ENCODE measurements at regions not wholly inside any gene's neighbourhood (a gene's known extent, or its start where the extent isn't known, plus 50 kb on each side); places are given as distances from the start of the nearest gene placed in this dataset.

GRCh38 chr13:109646423-109646822, 140.0 kb downstream of the IRS2 start:
- Histone ChIP-seq H4K91ac (ENCODE audit: insufficient read length, low read depth, low read length) (no peak overlapping the region), H4K20me1 (ENCODE audit: control insufficient read depth, insufficient read depth, insufficient read length) (no peaks in the 10 kb centered on the region), H3K18ac (ENCODE audit: insufficient read length, low read depth, low read length) (no peak overlapping the region), H3K4me1 (ENCODE audit: insufficient read depth, low read length) (no peaks in the 10 kb centered on the region), H3T11ph (ENCODE audit: low read length) (no peak overlapping the region), H3K4ac (ENCODE audit: low read depth, low read length) (no peak overlapping the region), H3K14ac (ENCODE audit: insufficient read depth, low read length) (no peak overlapping the region), H3K9ac (ENCODE audit: extremely low read depth, insufficient read length, low read length) (no peak overlapping the region), H2AFZ (ENCODE audit: low read length) (no peak overlapping the region), H3K56ac (ENCODE audit: insufficient read length, low read depth, low read length) (no peak overlapping the region), H3K4me2 (ENCODE audit: insufficient read depth, insufficient read length, low read length) (no peak overlapping the region), H3K23ac (ENCODE audit: insufficient read length, low read depth, low read length) (no peak overlapping the region), H2BK120ac (ENCODE audit: low read depth, low read length, poor library complexity, severe bottlenecking) (no peak overlapping the region), H2BK15ac (ENCODE audit: low read depth, low read length) (no peak overlapping the region), H3K27me3 (ENCODE audit: insufficient read depth, low read length) (no peaks in the 10 kb centered on the region), H3K79me1 (ENCODE audit: insufficient read depth, low read depth, low read length, poor library complexity, severe bottlenecking) (no peaks in the 10 kb centered on the region), H4K8ac (replicated peaks; ENCODE audit: insufficient read length, low read depth, low read length) (no peak overlapping the region), H3K23me2 (ENCODE audit: insufficient read length, low read depth, low read length, poor library complexity, severe bottlenecking) (no peaks in the 10 kb centered on the region), H2AK5ac (ENCODE audit: insufficient read length, low read length) (no peak overlapping the region), H4K5ac (ENCODE audit: insufficient read length, low read depth, low read length) (no peak overlapping the region), H2BK20ac (ENCODE audit: low read depth, low read length, poor library complexity, severe bottlenecking) (no peak overlapping the region), H3K27ac (ENCODE audit: insufficient read length, low read depth, low read length) (no peak overlapping the region), H2BK5ac (ENCODE audit: insufficient read length, low read length) (no peak overlapping the region), H3K9me3 (ENCODE audit: control insufficient read depth, low read depth, low read length) (no peaks in the 10 kb centered on the region), H3K79me2 (ENCODE audit: insufficient read depth, low read length) (no peaks in the 10 kb centered on the region), H2BK12ac (ENCODE audit: insufficient read length, low read depth, low read length) (no peak overlapping the region)
- no peaks in the 10 kb centered on the region for H3K27me3 Mint-ChIP-seq (ENCODE audit: low read depth)
- no peak for DNase-seq
- no peaks in the 10 kb centered on the region for H3K4me1 Mint-ChIP-seq
- TF ChIP-seq CTCF (conservative IDR thresholded peaks at IDR 0.05), result no peak
- no peak overlapping the region for H3K27ac Mint-ChIP-seq
- H3K4me3 Mint-ChIP-seq, result no peak overlapping the region
- H3K9me3 Mint-ChIP-seq, result peaks cover 0 to 6% of the 10 kb centered on the region in 2 experiments; a peak in 2 of 5 replicates
- H3K36me3 Mint-ChIP-seq (ENCODE audit: insufficient read depth in 1 of 3, low read depth in 3 of 3), result no peaks in the 10 kb centered on the region
- WGBS (ENCODE audit: extremely low coverage, insufficient read length, low lambda C conversion rate), result no CpG with 5 or more reads among the region's 5 CpGs

All from H9 (cell line).